ENCODE measurements at regions not wholly inside any gene's neighbourhood (a gene's known extent, or its start where the extent isn't known, plus 50 kb on each side); places are given as distances from the start of the nearest gene placed in this dataset.

GRCh38 chr2:240300261-240300821 lies 135.1 kb upstream of the GPC1 start:
- TF ChIP-seq, protein P1, sequence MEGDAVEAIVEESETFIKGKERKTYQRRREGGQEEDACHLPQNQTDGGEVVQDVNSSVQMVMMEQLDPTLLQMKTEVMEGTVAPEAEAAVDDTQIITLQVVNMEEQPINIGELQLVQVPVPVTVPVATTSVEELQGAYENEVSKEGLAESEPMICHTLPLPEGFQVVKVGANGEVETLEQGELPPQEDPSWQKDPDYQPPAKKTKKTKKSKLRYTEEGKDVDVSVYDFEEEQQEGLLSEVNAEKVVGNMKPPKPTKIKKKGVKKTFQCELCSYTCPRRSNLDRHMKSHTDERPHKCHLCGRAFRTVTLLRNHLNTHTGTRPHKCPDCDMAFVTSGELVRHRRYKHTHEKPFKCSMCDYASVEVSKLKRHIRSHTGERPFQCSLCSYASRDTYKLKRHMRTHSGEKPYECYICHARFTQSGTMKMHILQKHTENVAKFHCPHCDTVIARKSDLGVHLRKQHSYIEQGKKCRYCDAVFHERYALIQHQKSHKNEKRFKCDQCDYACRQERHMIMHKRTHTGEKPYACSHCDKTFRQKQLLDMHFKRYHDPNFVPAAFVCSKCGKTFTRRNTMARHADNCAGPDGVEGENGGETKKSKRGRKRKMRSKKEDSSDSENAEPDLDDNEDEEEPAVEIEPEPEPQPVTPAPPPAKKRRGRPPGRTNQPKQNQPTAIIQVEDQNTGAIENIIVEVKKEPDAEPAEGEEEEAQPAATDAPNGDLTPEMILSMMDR (IDR thresholded peaks at IDR 0.05; ENCODE audit: poor library complexity) = no peak
- TF ChIP-seq EZH2 (IDR thresholded peaks at IDR 0.05; ENCODE audit: borderline replicate concordance) (no peak), EZH2phosphoT487 (IDR thresholded peaks at IDR 0.05; ENCODE audit: low read depth, severe bottlenecking, unreplicated experiment) (no peak)
